HepG2 (cell line): ENCODE measurements at regions not wholly inside any gene's neighbourhood (a gene's known extent, or its start where the extent isn't known, plus 50 kb on each side); places are given as distances from the start of the nearest gene placed in this dataset.

Experiments
- CCAR2 ChIP-seq: fragments of 200-400 bp; formaldehyde crosslinking; optimal IDR thresholded peaks from 2 replicates; pipeline ENCODE3; 2018; ENCODE audit warnings: low read depth, mild to moderate bottlenecking, low read length, moderate library complexity
- CHD2 ChIP-seq: IDR thresholded peaks from 2 replicates; pipeline ENCODE4 v1.6.1; 2011; ENCODE audit warnings: low read depth, low read length, improper control_type of control experiment
- ELF1 ChIP-seq: sonication (generic); formaldehyde crosslinking; IDR thresholded peaks from 2 replicates; pipeline ENCODE4 v1.4.0; 2020; ENCODE audit warnings: missing genetic modification reagents
- ELF4 ChIP-seq: sonication (generic); formaldehyde crosslinking; IDR thresholded peaks from 2 replicates; pipeline ENCODE4 v1.5.0; 2020; ENCODE audit warnings: missing genetic modification reagents, mild to moderate bottlenecking, moderate library complexity, borderline replicate concordance
- HNF4G ChIP-seq, 2 experiments: sonication (generic) in 1 of 2; formaldehyde crosslinking in 1 of 2; IDR thresholded peaks; 2 replicates each; pipeline versions ENCODE4 v1.4.0 to v1.6.1; 2011 to 2020; ENCODE audit warnings: borderline replicate concordance in 2 of 2, low read depth in 2 of 2, mild to moderate bottlenecking in 2 of 2, low read length in 1 of 2, missing genetic modification reagents in 1 of 2, moderate library complexity in 1 of 2
- REST ChIP-seq, 2 experiments: IDR thresholded peaks; 2 replicates each; pipeline ENCODE4 v1.6.1; 2011 to 2012; ENCODE audit warnings: low read length in 2 of 2, borderline replicate concordance in 1 of 2, low read depth in 1 of 2, mild to moderate bottlenecking in 1 of 2, moderate library complexity in 1 of 2
- SIN3A ChIP-seq: IDR thresholded peaks from 2 replicates; pipeline ENCODE4 v1.6.1; 2011; ENCODE audit warnings: low read depth, mild to moderate bottlenecking, control low read depth, low read length, borderline replicate concordance
- SP4 ChIP-seq: sonication (generic); formaldehyde crosslinking; IDR thresholded peaks from 2 replicates; pipeline ENCODE4 v1.8.1; 2023; ENCODE audit warnings: mild to moderate bottlenecking, missing genetic modification reagents
- ZFX ChIP-seq: sonication (generic); formaldehyde crosslinking; IDR thresholded peaks from 2 replicates; pipeline ENCODE4 v1.4.0; 2020; ENCODE audit warnings: mild to moderate bottlenecking, low read depth, missing genetic modification reagents, moderate library complexity
- ZSCAN29 ChIP-seq: sonication (generic); formaldehyde crosslinking; conservative IDR thresholded peaks from 2 replicates; pipeline ENCODE4 v1.4.0; 2020; ENCODE audit warnings: mild to moderate bottlenecking, missing genetic modification reagents

GRCh38 chr3:153266619-153267018 is 104.6 kb downstream of the RAP2B start:
- TF ChIP-seq HNF4G (IDR thresholded peaks at IDR 0.05; ENCODE audit: borderline replicate concordance, low read depth, low read length) (no peak), HNF4G (CRISPR knock-in tag; IDR thresholded peaks at IDR 0.05; ENCODE audit: borderline replicate concordance, low read depth) (no peak), SIN3A (no peak), SP4 (CRISPR knock-in tag) (no peak), CCAR2 (no peak), CHD2 (no peak), ZFX (no peak), ZSCAN29 (CRISPR knock-in tag) (no peak), ELF1 (CRISPR knock-in tag) (no peak), ELF4 (no peak), REST (IDR thresholded peaks at IDR 0.05; ENCODE audit: borderline replicate concordance in 1 of 2, low read depth in 1 of 2, low read length in 2 of 2) (no peak)
